Right cardiac atrium (tissue), 5 donors: ENCODE measurements at regions not wholly inside any gene's neighbourhood (a gene's known extent, or its start where the extent isn't known, plus 50 kb on each side); places are given as distances from the start of the nearest gene placed in this dataset.

Experiments used
- ATAC-seq, 2 donors: fragments of 200-7000 bp; cut with Tn5 transposase; one replicate each; pipeline versions ENCODE4 v1.8.0 to v1.9.1; 2020; ENCODE audit warnings: moderate library complexity in 2 of 2, mild to moderate bottlenecking in 1 of 2
- DNase-seq, 3 donors: peaks; one replicate each; pipeline ENCODE4 v3.0.0-alpha.2; 2020
- H3K27ac ChIP-seq: one replicate; pipeline ENCODE4 v1.5.1; 2013; ENCODE audit warnings: mild to moderate bottlenecking, low read length, control low read depth, moderate library complexity
- H3K27me3 ChIP-seq: one replicate; pipeline ENCODE4 v1.6.1; 2013; ENCODE audit not compliant: control insufficient read depth, insufficient read depth
- H3K4me1 ChIP-seq: one replicate; pipeline ENCODE4 v1.6.1; 2013; ENCODE audit warnings: low read length; ENCODE audit not compliant: control insufficient read depth, insufficient read depth
- H3K4me3 ChIP-seq: one replicate; pipeline ENCODE4 v1.5.1; 2013; ENCODE audit warnings: low read length, control low read depth
- H3K9me3 ChIP-seq: one replicate; pipeline ENCODE4 v1.6.1; 2013; ENCODE audit warnings: low read length; ENCODE audit not compliant: control insufficient read depth
- WGBS: extraction: QIAGEN DNeasy Blood & Tissue Kit; methylation state at CpG from one replicate; pipeline ENCODE4 v1.1.7; 2013; 5-methylcytosine and 5-hydroxymethylcytosine counted together
- intact Hi-C, 4 donors: fragments of 100-400 bp; cut with DNase I; formaldehyde crosslinking; loops; one replicate each; pipeline versions ENCODE4 v1.11.0 to v1.14.0; 2022 to 2023
- donor health status: healthy with polysubstance abuse.
- donor health status: DM: no; HTN: yes; CAD: no.
- donor health status: DM: no; HTN: no; CAD: no.
- donor health status: DM: no; HTN: yes; CAD: no; lungs with severe emphysema.
- donor health status: DM: yes; HTN: yes; CAD: no.

DNA sequence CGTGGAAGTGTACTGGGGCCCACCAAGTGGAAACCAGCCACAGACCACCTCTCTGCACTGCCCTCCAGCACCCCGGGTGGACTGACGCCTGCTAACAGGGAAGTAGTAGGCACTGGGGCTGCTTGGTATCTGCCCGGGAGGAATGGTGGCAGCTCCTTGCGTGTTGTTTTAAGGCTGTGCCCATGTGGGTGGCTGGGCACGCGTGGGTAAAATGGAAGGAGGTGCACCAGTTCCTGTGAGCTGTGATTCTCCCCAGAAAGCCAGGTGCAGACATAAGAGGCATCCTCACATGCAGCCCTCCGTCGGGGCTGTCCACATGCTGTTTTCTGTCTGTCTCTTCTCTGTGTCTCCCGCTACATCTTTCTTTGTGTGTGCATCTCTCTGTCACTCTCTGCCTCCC, 122.3 kb downstream of the ENGASE start:
- H3K4me3 ChIP-seq = no peak overlapping the region
- H3K4me1 ChIP-seq = no peaks in the 10 kb centered on the region
- no peaks in the 10 kb centered on the region for H3K9me3 ChIP-seq
- DNase-seq = no peak
- H3K27ac ChIP-seq = no peak overlapping the region
- ATAC-seq = no peak
- intact Hi-C loops = no loop called here
- no peaks in the 10 kb centered on the region for H3K27me3 ChIP-seq
- WGBS = 73% methylated on average over 10 of the region's 10 CpGs

GRCh38 chr17:79192503-79193351, 118.1 kb downstream of the ENGASE start:
- Histone ChIP-seq H3K9me3 (no peaks in the 10 kb centered on the region), H3K27me3 (no peaks in the 10 kb centered on the region), H3K4me3 (no peak overlapping the region), H3K4me1 (no peaks in the 10 kb centered on the region), H3K27ac (no peak overlapping the region)
- intact Hi-C loops = no loop called here
- DNase-seq (peak in 2 of 3 donors; percentile 72 to 74), ATAC-seq (peak in 1 of 2 donors; percentile 54)
- whole genome bisulfite sequencing = 6% methylated on average over 22 of the region's 22 CpGs

GRCh38 chr17:79191270-79191934, 116.8 kb downstream of the ENGASE start:
- no peak for DNase-seq
- intact Hi-C loops = no loop called here
- WGBS = 32% methylated on average over 21 of the region's 21 CpGs

DNA sequence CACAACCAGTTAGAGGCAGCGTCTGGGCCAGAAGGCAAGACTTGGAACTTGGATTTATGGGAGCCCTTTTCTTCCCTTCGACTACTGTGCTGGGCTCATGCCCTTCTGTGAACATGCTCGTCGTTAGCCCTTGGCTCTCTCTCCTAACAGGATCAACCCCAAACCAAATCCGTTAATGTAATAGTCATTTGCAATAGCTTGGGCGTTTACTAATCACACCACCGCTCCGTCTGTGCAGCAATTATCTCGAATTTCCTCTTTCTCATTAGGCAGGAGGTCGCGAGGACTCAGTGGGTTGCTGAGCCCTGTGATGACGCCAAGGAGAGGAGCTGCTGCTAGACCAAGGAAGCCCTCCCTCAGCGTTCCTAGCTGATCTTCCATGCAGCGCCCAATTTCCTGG, 114.7 kb downstream of the ENGASE start:
- no peak for DNase-seq
- no peaks in the 10 kb centered on the region for H3K9me3 ChIP-seq
- H3K27me3 ChIP-seq = no peaks in the 10 kb centered on the region
- H3K27ac ChIP-seq = no peak overlapping the region
- intact Hi-C loops = loop anchor here in 1 of 4 donors (5.0 kb wide), 1 partner anchor 203 kb away; no protein-coding TSS in a partner anchor
- no peak overlapping the region for H3K4me3 ChIP-seq
- 62% methylated on average over 14 of the region's 14 CpGs for WGBS
- ATAC-seq = no peak
- H3K4me1 ChIP-seq = no peaks in the 10 kb centered on the region

More at GRCh38 chr17:79191270-79191934, 116.8 kb downstream of the ENGASE start:
- Histone ChIP-seq H3K9me3 (no peaks in the 10 kb centered on the region), H3K4me3 (no peak overlapping the region), H3K27me3 (no peaks in the 10 kb centered on the region), H3K4me1 (no peaks in the 10 kb centered on the region), H3K27ac (no peak overlapping the region)
- ATAC-seq = no peak

GRCh38 chr17:79188685-79189084, 114.1 kb downstream of the ENGASE start:
- ATAC-seq = no peak
- intact Hi-C loops = loop anchor here in 1 of 4 donors (5.0 kb wide), 1 partner anchor 204 kb away; no protein-coding TSS in a partner anchor
- 55% methylated on average over 7 of the region's 7 CpGs for WGBS

GRCh38 chr17:79188048-79188447, 113.4 kb downstream of the ENGASE start:
- ATAC-seq = peak in 1 of 2 donors; percentile 46
- intact Hi-C loops = loop anchor here in 1 of 4 donors (5.0 kb wide), 1 partner anchor 204 kb away; no protein-coding TSS in a partner anchor
- no peak for DNase-seq

More at GRCh38 chr17:79188685-79189084, 114.1 kb downstream of the ENGASE start:
- Histone ChIP-seq H3K27me3 (no peaks in the 10 kb centered on the region), H3K4me1 (no peaks in the 10 kb centered on the region), H3K27ac (no peak overlapping the region), H3K9me3 (no peaks in the 10 kb centered on the region), H3K4me3 (no peak overlapping the region)
- no peak for DNase-seq

GRCh38 chr17:79187186-79187585, 112.6 kb downstream of the ENGASE start:
- 75% methylated on average over 12 of the region's 12 CpGs for WGBS
- no peak for ATAC-seq
- Histone ChIP-seq H3K4me1 (no peaks in the 10 kb centered on the region), H3K27ac (no peak overlapping the region), H3K9me3 (no peaks in the 10 kb centered on the region), H3K4me3 (no peak overlapping the region), H3K27me3 (no peaks in the 10 kb centered on the region)
- DNase-seq = no peak
- intact Hi-C loops = loop anchor here in 1 of 4 donors (5.0 kb wide), 1 partner anchor 205 kb away; no protein-coding TSS in a partner anchor

More at GRCh38 chr17:79188048-79188447, 113.4 kb downstream of the ENGASE start:
- H3K4me1 ChIP-seq = no peaks in the 10 kb centered on the region
- no peak overlapping the region for H3K27ac ChIP-seq
- H3K9me3 ChIP-seq = no peaks in the 10 kb centered on the region
- H3K4me3 ChIP-seq = no peak overlapping the region
- WGBS = 8% methylated on average over 14 of the region's 14 CpGs
- no peaks in the 10 kb centered on the region for H3K27me3 ChIP-seq

DNA sequence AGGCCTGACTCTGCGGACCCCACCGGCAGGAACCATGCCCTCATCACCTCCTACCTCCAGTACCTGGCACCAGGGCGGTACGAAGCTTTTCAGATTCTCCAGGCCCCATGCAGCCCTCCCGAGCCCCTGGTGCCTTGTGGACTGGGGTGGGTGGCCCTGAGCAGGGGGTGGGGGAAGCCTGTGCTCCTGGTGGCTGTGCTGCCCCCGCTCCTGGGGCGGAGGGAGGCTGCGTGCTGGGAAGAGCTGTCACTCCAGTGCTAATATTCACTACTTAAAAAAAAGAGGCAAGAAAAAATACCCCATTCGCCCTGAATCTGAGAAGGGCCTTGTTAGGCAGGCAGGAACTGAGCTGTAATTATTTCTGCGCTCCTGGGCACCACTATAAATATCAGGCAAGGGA, 111.8 kb downstream of the ENGASE start:
- no peak overlapping the region for H3K27ac ChIP-seq
- no peaks in the 10 kb centered on the region for H3K27me3 ChIP-seq
- H3K4me1 ChIP-seq = no peaks in the 10 kb centered on the region
- no peak for ATAC-seq
- no peaks in the 10 kb centered on the region for H3K9me3 ChIP-seq
- H3K4me3 ChIP-seq = no peak overlapping the region
- no peak for DNase-seq
- 63% methylated on average over 10 of the region's 10 CpGs for WGBS
- intact Hi-C loops = loop anchor here in 1 of 4 donors (5.0 kb wide), 1 partner anchor 206 kb away; no protein-coding TSS in a partner anchor

DNA sequence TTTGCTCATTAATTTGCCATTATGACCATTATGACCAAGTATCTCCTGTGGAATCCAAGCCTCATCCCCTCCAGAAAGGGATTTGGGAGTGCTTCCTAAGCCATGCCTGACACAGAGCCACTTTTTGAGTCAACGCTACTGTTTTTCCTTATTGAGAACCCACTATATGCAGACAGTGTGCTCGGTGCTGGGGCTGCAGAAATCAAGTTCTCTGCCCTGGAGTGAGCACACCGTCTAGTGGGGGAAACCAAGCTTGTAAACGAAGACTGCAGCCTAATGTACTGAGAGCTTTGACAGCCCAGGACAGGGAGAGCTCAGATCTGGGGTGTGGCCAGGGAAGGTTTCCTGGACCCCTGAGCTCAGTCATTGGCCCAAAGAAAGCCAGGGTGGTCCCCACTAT, 111.0 kb downstream of the ENGASE start:
- no peaks in the 10 kb centered on the region for H3K27me3 ChIP-seq

GRCh38 chr17:79184219-79184618, 109.6 kb downstream of the ENGASE start:
- intact Hi-C loops = no loop called here

More for the DNA sequence above, 111.0 kb downstream of the ENGASE start:
- H3K9me3 ChIP-seq = no peaks in the 10 kb centered on the region
- WGBS = 75% methylated on average over 4 of the region's 4 CpGs
- no peak for DNase-seq
- intact Hi-C loops = loop anchor here in 1 of 4 donors (5.0 kb wide), 1 partner anchor 207 kb away; no protein-coding TSS in a partner anchor
- no peak for ATAC-seq
- H3K4me1 ChIP-seq = no peaks in the 10 kb centered on the region
- H3K4me3 ChIP-seq = no peak overlapping the region
- no peak overlapping the region for H3K27ac ChIP-seq

More at GRCh38 chr17:79184219-79184618, 109.6 kb downstream of the ENGASE start:
- H3K9me3 ChIP-seq = no peaks in the 10 kb centered on the region
- H3K27me3 ChIP-seq = no peaks in the 10 kb centered on the region
- no peak overlapping the region for H3K27ac ChIP-seq
- H3K4me1 ChIP-seq = no peaks in the 10 kb centered on the region
- H3K4me3 ChIP-seq = no peak overlapping the region
- WGBS = 57% methylated on average over 10 of the region's 10 CpGs
- ATAC-seq (no peak), DNase-seq (no peak)
